ENCODE measurements at regions not wholly inside any gene's neighbourhood (a gene's known extent, or its start where the extent isn't known, plus 50 kb on each side); places are given as distances from the start of the nearest gene placed in this dataset.
"Not testable (repeated sequence)": the region's sequence is repeated elsewhere in the genome, so short reads cannot be mapped to it uniquely, and the experiment has no call there.

- DNase-seq, result no peak
These were observed 160.8 kb upstream of the NPSR1 start for GRCh38 chr7:34497153-34497777.

- no peak for DNase-seq
These were observed 156.9 kb upstream of the NPSR1 start for GRCh38 chr7:34501156-34501555.

GRCh38 chr7:34507191-34507590 lies 150.8 kb upstream of the NPSR1 start:
- DNase-seq, result no peak

GRCh38 chr7:34523226-34523918 lies 134.6 kb upstream of the NPSR1 start:
- DNase-seq, result no peak

GRCh38 chr7:34530259-34530658 lies 127.8 kb upstream of the NPSR1 start:
- DNase-seq, result no peak

- no peak for DNase-seq
These were observed 119.0 kb upstream of the NPSR1 start for GRCh38 chr7:34539003-34539402.

- no peak for DNase-seq
These were observed 113.4 kb upstream of the NPSR1 start for GRCh38 chr7:34544621-34545020.

- DNase-seq, result no peak
These were observed 107.0 kb upstream of the NPSR1 start for GRCh38 chr7:34550996-34551395.

GRCh38 chr7:34552502-34552901 lies 105.5 kb upstream of the NPSR1 start:
- no peak for DNase-seq

- DNase-seq, result no peak
These were observed 100.0 kb upstream of the NPSR1 start for GRCh38 chr7:34558022-34558421.

GRCh38 chr7:34564091-34564490 lies 93.9 kb upstream of the NPSR1 start:
- DNase-seq, result no peak

GRCh38 chr7:34567906-34568305 lies 90.1 kb upstream of the NPSR1 start:
- DNase-seq, result no peak

GRCh38 chr7:34569975-34570699 lies 87.9 kb upstream of the NPSR1 start:
- no peak for DNase-seq

GRCh38 chr7:34575006-34575405 lies 83.0 kb upstream of the NPSR1 start:
- no peak for DNase-seq

GRCh38 chr7:34577934-34578333 lies 80.1 kb upstream of the NPSR1 start:
- DNase-seq, result not testable (repeated sequence)

- DNase-seq, result not testable (repeated sequence)
These were observed 76.3 kb upstream of the NPSR1 start for GRCh38 chr7:34581698-34582097.

GRCh38 chr7:34584526-34584925 lies 73.5 kb upstream of the NPSR1 start:
- DNase-seq, result no peak

- no peak for DNase-seq
These were observed 61.1 kb upstream of the NPSR1 start for GRCh38 chr7:34596887-34597286.

GRCh38 chr7:34603711-34604444 lies 54.1 kb upstream of the NPSR1 start:
- DNase-seq, result no peak

Data from activated naive CD4-positive, alpha-beta T cell treated with Interleukin-2 at 50 U/mL for 16 hours (primary cell).